ENCODE measurements at regions not wholly inside any gene's neighbourhood (a gene's known extent, or its start where the extent isn't known, plus 50 kb on each side); places are given as distances from the start of the nearest gene placed in this dataset.

DNA sequence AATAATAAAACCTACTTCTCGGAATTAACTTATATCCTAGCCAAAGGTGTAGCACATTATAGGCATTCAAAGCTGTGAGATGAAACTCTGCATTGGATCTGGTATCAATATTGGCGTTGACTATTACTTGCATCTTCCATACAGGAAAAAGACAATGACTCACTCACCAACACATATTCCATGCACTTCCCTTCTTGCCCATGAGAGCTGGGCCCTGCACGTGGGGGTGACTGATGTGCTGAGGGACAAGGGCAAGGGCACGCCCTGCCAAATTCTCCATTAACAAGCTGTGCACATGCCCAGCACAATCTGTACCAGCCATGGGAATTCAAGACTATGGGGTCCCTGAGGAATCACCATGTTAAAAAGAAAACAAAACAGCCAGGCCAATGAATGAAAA is 188.1 kb upstream of the PDE1C start:
- Histone ChIP-seq H4K20me1 (ENCODE audit: control insufficient read depth, extremely low read depth, insufficient read depth, low read length) (no peaks in the 10 kb centered on the region), H3K4me2 (ENCODE audit: control insufficient read depth, extremely low read depth, insufficient read depth, low read depth, low read length) (no peak overlapping the region), H3K27me3 (ENCODE audit: control insufficient read depth, extremely low read depth, insufficient read depth, low read length) (no peaks in the 10 kb centered on the region), H3K27ac (ENCODE audit: control insufficient read depth, insufficient read depth, low read length) (no peak overlapping the region), H3K79me2 (ENCODE audit: control insufficient read depth, insufficient read depth, low read length) (no peaks in the 10 kb centered on the region), H2AFZ (ENCODE audit: control insufficient read depth, low read length) (no peak overlapping the region), H3K9me3 (ENCODE audit: control insufficient read depth, low read depth, low read length) (no peaks in the 10 kb centered on the region), H3K36me3 (ENCODE audit: control insufficient read depth in 2 of 2, extremely low read depth in 1 of 2, insufficient read depth in 2 of 2, low read length in 2 of 2) (no peaks in the 10 kb centered on the region), H3K9ac (ENCODE audit: control insufficient read depth, extremely low read depth, insufficient read depth, low read length) (no peak overlapping the region), H3K4me3 (ENCODE audit: control insufficient read depth in 2 of 3, extremely low read depth in 1 of 3, insufficient read depth in 2 of 3, low read depth in 1 of 3, low read length in 3 of 3) (no peak overlapping the region), H3K4me1 (ENCODE audit: control insufficient read depth, extremely low read depth, insufficient read depth, low read length) (no peaks in the 10 kb centered on the region), H3K9me1 (ENCODE audit: control insufficient read depth, extremely low read depth, insufficient read depth, low read length) (no peaks in the 10 kb centered on the region)
- no peak for DNase-seq (ENCODE audit: low read depth, low spot score)
- dilution Hi-C loops (cut with MboI; ENCODE audit: extremely low pct_ligation_motif_present, low sequenced_read_pairs), result no loop called here
- no peak for FAIRE-seq
- no peak for TF ChIP-seq CTCF (optimal IDR thresholded peaks at IDR 0.05 in 1 of 3, IDR thresholded peaks at IDR 0.05 in 1 of 3, conservative IDR thresholded peaks at IDR 0.05 in 1 of 3; ENCODE audit: extremely low read depth in 1 of 3, insufficient read depth in 2 of 3, low read length in 3 of 3)
- no peak for TF ChIP-seq EZH2 (IDR thresholded peaks at IDR 0.05; ENCODE audit: low read length)

DNA sequence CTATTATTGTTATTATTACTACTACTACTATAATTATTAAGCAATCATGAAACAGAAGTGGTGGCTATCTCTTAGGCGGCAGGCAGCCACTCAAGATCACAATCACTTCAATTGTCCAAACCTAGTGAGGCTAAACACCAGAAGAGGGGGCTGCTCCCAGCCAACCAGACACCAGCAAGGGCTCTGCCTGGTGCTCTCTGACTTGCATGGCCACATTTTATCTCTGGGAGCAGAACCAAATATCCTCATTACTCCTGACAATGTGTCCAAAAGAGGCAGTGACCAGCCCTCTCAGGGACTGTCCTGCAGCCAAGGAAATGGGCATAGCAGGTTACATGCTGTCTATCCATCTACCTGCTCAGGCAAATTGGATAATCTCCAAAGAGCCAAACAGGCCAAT is 187.4 kb upstream of the PDE1C start:
- Histone ChIP-seq H3K9ac (ENCODE audit: control insufficient read depth, extremely low read depth, insufficient read depth, low read length) (no peak overlapping the region), H3K4me3 (ENCODE audit: control insufficient read depth in 2 of 3, extremely low read depth in 1 of 3, insufficient read depth in 2 of 3, low read depth in 1 of 3, low read length in 3 of 3) (no peak overlapping the region), H3K36me3 (ENCODE audit: control insufficient read depth in 2 of 2, extremely low read depth in 1 of 2, insufficient read depth in 2 of 2, low read length in 2 of 2) (no peaks in the 10 kb centered on the region), H3K27ac (ENCODE audit: control insufficient read depth, insufficient read depth, low read length) (no peak overlapping the region), H3K9me1 (ENCODE audit: control insufficient read depth, extremely low read depth, insufficient read depth, low read length) (no peaks in the 10 kb centered on the region), H3K4me1 (ENCODE audit: control insufficient read depth, extremely low read depth, insufficient read depth, low read length) (no peaks in the 10 kb centered on the region), H4K20me1 (ENCODE audit: control insufficient read depth, extremely low read depth, insufficient read depth, low read length) (no peaks in the 10 kb centered on the region), H3K4me2 (ENCODE audit: control insufficient read depth, extremely low read depth, insufficient read depth, low read depth, low read length) (no peak overlapping the region), H3K27me3 (ENCODE audit: control insufficient read depth, extremely low read depth, insufficient read depth, low read length) (no peaks in the 10 kb centered on the region), H2AFZ (ENCODE audit: control insufficient read depth, low read length) (no peak overlapping the region), H3K9me3 (ENCODE audit: control insufficient read depth, low read depth, low read length) (no peaks in the 10 kb centered on the region), H3K79me2 (ENCODE audit: control insufficient read depth, insufficient read depth, low read length) (no peaks in the 10 kb centered on the region)
- FAIRE-seq (no peak), DNase-seq (ENCODE audit: low read depth, low spot score) (no peak)
- dilution Hi-C loops (cut with MboI; ENCODE audit: extremely low pct_ligation_motif_present, low sequenced_read_pairs), result no loop called here
- TF ChIP-seq EZH2 (IDR thresholded peaks at IDR 0.05; ENCODE audit: low read length) (no peak), CTCF (optimal IDR thresholded peaks at IDR 0.05 in 1 of 3, IDR thresholded peaks at IDR 0.05 in 1 of 3, conservative IDR thresholded peaks at IDR 0.05 in 1 of 3; ENCODE audit: extremely low read depth in 1 of 3, insufficient read depth in 2 of 3, low read length in 3 of 3) (no peak)
